ENCODE measurements at regions not wholly inside any gene's neighbourhood (a gene's known extent, or its start where the extent isn't known, plus 50 kb on each side); places are given as distances from the start of the nearest gene placed in this dataset.

- TF ChIP-seq, protein P1, sequence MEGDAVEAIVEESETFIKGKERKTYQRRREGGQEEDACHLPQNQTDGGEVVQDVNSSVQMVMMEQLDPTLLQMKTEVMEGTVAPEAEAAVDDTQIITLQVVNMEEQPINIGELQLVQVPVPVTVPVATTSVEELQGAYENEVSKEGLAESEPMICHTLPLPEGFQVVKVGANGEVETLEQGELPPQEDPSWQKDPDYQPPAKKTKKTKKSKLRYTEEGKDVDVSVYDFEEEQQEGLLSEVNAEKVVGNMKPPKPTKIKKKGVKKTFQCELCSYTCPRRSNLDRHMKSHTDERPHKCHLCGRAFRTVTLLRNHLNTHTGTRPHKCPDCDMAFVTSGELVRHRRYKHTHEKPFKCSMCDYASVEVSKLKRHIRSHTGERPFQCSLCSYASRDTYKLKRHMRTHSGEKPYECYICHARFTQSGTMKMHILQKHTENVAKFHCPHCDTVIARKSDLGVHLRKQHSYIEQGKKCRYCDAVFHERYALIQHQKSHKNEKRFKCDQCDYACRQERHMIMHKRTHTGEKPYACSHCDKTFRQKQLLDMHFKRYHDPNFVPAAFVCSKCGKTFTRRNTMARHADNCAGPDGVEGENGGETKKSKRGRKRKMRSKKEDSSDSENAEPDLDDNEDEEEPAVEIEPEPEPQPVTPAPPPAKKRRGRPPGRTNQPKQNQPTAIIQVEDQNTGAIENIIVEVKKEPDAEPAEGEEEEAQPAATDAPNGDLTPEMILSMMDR (conservative IDR thresholded peaks at IDR 0.05; ENCODE audit: low read depth, low read length), result no peak
- no peak for DNase-seq (ENCODE audit: low read depth)
- H3K4me3 ChIP-seq (ENCODE audit: low read length), result no peak overlapping the region
Measured at GRCh38 chr7:27389496-27389895, 146.9 kb downstream of the EVX1 start.

- TF ChIP-seq, protein P1 (conservative IDR thresholded peaks at IDR 0.05; ENCODE audit: low read depth, low read length), result no peak
- DNase-seq (ENCODE audit: low read depth), result no peak
- H3K4me3 ChIP-seq (ENCODE audit: low read length), result no peak overlapping the region
Measured at GRCh38 chr7:27392477-27392876, 149.9 kb downstream of the EVX1 start.

- no peak overlapping the region for H3K4me3 ChIP-seq (ENCODE audit: low read length)
- no peak for DNase-seq (ENCODE audit: low read depth)
- TF ChIP-seq, protein P1 (conservative IDR thresholded peaks at IDR 0.05; ENCODE audit: low read depth, low read length), result no peak
Measured at GRCh38 chr7:27394871-27395270, 152.3 kb downstream of the EVX1 start.

DNA sequence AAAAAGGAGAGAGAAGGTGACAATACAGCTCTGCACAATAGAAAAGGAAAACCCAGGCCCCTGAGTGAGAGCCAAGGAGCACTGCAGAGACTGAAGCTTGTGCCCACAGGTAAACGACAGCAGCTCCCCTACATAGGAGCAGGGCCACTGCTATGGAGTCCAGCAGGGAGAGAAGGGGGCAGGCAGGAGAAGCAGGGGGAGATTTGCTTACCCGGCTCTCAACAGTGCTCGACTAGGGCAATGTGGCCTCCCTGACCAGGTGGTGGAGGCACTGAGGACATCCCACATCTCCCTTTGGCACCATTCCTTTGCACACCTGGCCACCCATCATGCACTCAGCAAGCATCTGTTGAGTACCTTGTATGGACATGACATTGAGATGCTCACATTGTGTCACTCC, 153.0 kb downstream of the EVX1 start:
- no peak overlapping the region for H3K4me3 ChIP-seq (ENCODE audit: low read length)
- DNase-seq (ENCODE audit: low read depth), result no peak
- TF ChIP-seq, protein P1 (conservative IDR thresholded peaks at IDR 0.05; ENCODE audit: low read depth, low read length), result no peak

DNA sequence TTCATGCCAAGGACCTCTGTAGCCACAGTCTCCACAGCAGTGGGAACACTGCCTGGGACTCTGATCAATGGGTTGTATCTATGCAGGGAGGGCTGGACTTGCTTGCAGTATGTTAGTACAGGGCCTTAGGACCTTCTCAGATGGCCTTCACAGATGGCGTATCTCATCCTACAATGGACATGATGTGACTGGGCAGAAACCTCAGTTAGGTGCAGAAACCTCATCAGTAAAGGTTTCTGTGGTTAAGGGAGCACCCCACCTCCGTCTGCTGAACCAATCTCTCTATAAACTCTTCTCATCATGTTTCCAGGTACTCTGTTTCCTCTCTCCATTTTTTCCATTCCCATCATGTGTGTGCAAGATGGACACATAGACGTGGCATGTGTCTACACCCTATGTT, 154.9 kb downstream of the EVX1 start:
- TF ChIP-seq, protein P1 (conservative IDR thresholded peaks at IDR 0.05; ENCODE audit: low read depth, low read length), result no peak
- no peak overlapping the region for H3K4me3 ChIP-seq (ENCODE audit: low read length)
- no peak for DNase-seq (ENCODE audit: low read depth)

DNA sequence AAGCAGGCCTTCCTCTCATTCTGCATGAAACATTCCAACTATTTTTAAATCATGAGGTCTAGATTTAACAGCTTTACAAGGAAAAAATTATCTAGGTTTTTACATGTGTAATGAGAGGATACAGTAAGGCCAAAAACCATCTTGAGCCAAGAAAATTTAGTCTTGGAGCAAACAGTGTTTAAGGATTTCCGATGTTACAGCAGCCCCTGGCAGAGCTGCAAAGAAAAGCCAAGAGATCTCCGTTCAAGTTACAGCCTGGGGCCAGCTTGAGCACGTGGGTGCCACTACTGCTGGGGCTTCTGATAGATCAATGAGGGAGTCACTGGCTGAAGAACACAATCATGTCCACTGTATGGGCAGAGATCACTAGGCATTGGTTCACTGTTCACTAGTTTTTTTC, 156.2 kb downstream of the EVX1 start:
- TF ChIP-seq, protein P1 (conservative IDR thresholded peaks at IDR 0.05; ENCODE audit: low read depth, low read length), result no peak
- no peak for DNase-seq (ENCODE audit: low read depth)
- H3K4me3 ChIP-seq (ENCODE audit: low read length), result no peak overlapping the region

- no peak overlapping the region for H3K4me3 ChIP-seq (ENCODE audit: low read length)
- no peak for DNase-seq (ENCODE audit: low read depth)
- TF ChIP-seq, protein P1 (conservative IDR thresholded peaks at IDR 0.05; ENCODE audit: low read depth, low read length), result no peak
Measured at GRCh38 chr7:27399791-27400567, 157.4 kb downstream of the EVX1 start.
